ENCODE measurements at regions not wholly inside any gene's neighbourhood (a gene's known extent, or its start where the extent isn't known, plus 50 kb on each side); places are given as distances from the start of the nearest gene placed in this dataset.

- no peak overlapping the region for H3K9ac ChIP-seq (ENCODE audit: extremely low read depth, low read length, poor library complexity, severe bottlenecking)
- no peaks in the 10 kb centered on the region for H3K4me1 ChIP-seq (ENCODE audit: control insufficient read depth, insufficient read depth, low read length)
- TF ChIP-seq, protein P1, sequence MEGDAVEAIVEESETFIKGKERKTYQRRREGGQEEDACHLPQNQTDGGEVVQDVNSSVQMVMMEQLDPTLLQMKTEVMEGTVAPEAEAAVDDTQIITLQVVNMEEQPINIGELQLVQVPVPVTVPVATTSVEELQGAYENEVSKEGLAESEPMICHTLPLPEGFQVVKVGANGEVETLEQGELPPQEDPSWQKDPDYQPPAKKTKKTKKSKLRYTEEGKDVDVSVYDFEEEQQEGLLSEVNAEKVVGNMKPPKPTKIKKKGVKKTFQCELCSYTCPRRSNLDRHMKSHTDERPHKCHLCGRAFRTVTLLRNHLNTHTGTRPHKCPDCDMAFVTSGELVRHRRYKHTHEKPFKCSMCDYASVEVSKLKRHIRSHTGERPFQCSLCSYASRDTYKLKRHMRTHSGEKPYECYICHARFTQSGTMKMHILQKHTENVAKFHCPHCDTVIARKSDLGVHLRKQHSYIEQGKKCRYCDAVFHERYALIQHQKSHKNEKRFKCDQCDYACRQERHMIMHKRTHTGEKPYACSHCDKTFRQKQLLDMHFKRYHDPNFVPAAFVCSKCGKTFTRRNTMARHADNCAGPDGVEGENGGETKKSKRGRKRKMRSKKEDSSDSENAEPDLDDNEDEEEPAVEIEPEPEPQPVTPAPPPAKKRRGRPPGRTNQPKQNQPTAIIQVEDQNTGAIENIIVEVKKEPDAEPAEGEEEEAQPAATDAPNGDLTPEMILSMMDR (conservative IDR thresholded peaks at IDR 0.05): no peak
- H3K4me3 Mint-ChIP-seq: no peak overlapping the region
- peak; percentile 71 for DNase-seq
- H3K36me3 Mint-ChIP-seq (ENCODE audit: low read depth): no peaks in the 10 kb centered on the region
- WGBS, 2 experiments (ENCODE audit: insufficient coverage in 1 of 2, insufficient read length in 1 of 2): 69 to 81% methylated on average over 10 to 14 of the region's 14 CpGs
- peaks cover under 1% of the 10 kb centered on the region for H3K9me3 Mint-ChIP-seq
- no peak overlapping the region for H3K27ac ChIP-seq (ENCODE audit: low read depth, low read length)
- peaks cover under 1% of the 10 kb centered on the region for H3K27me3 Mint-ChIP-seq (ENCODE audit: insufficient read depth)
- no peak overlapping the region for H3K27ac Mint-ChIP-seq
- H3K36me3 ChIP-seq (ENCODE audit: control insufficient read depth, insufficient read depth, low read length): no peaks in the 10 kb centered on the region
- H3K27me3 ChIP-seq (ENCODE audit: control insufficient read depth, insufficient read depth, low read length, poor library complexity, severe bottlenecking): no peaks in the 10 kb centered on the region
- H3K9me3 ChIP-seq (ENCODE audit: control insufficient read depth, low read length): no peaks in the 10 kb centered on the region
- peaks cover 6% of the 10 kb centered on the region for H3K4me1 Mint-ChIP-seq
- H3K4me3 ChIP-seq (ENCODE audit: low read length): no peak overlapping the region
Observed at GRCh38 chr3:194231929-194232832, 96.2 kb downstream of the HES1 start.

DNA sequence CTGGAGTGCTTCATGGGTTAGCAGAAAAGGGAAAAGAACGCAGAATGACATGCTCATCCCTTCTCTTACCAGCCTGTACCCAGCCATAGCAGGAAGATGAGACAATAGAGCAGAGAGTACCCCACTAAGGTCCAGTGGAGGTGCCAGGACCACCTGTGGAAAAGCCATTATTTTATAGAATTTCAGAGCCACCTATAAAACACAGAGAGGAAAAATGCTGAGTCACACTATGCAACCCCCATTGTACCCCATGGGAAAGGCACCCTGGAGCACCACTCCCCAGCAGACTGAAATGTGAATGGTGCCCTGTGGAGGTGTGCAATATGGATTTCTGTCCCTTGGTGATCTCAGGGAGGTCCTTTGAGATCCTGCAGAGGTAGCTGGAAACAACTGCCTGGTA is 97.2 kb downstream of the HES1 start:
- H3K9ac ChIP-seq (ENCODE audit: extremely low read depth, low read length, poor library complexity, severe bottlenecking): no peak overlapping the region
- no peaks in the 10 kb centered on the region for H3K27me3 Mint-ChIP-seq (ENCODE audit: insufficient read depth)
- H3K9me3 Mint-ChIP-seq: no peaks in the 10 kb centered on the region
- no peaks in the 10 kb centered on the region for H3K9me3 ChIP-seq (ENCODE audit: control insufficient read depth, low read length)
- H3K4me3 Mint-ChIP-seq: no peak overlapping the region
- H3K36me3 Mint-ChIP-seq (ENCODE audit: low read depth): no peaks in the 10 kb centered on the region
- H3K4me1 Mint-ChIP-seq: peaks cover 6% of the 10 kb centered on the region
- no peaks in the 10 kb centered on the region for H3K4me1 ChIP-seq (ENCODE audit: control insufficient read depth, insufficient read depth, low read length)
- no peaks in the 10 kb centered on the region for H3K27me3 ChIP-seq (ENCODE audit: control insufficient read depth, insufficient read depth, low read length, poor library complexity, severe bottlenecking)
- no peak overlapping the region for H3K4me3 ChIP-seq (ENCODE audit: low read length)
- 92% methylated on average over 1 of the region's 1 CpG; no CpG with 5 or more reads in 1 of the 2 experiments for WGBS, 2 experiments (ENCODE audit: insufficient coverage in 1 of 2, insufficient read length in 1 of 2)
- H3K27ac ChIP-seq (ENCODE audit: low read depth, low read length): no peak overlapping the region
- H3K27ac Mint-ChIP-seq: no peak overlapping the region
- no peak for DNase-seq
- TF ChIP-seq, protein P1 (conservative IDR thresholded peaks at IDR 0.05): no peak
- H3K36me3 ChIP-seq (ENCODE audit: control insufficient read depth, insufficient read depth, low read length): no peaks in the 10 kb centered on the region

DNA sequence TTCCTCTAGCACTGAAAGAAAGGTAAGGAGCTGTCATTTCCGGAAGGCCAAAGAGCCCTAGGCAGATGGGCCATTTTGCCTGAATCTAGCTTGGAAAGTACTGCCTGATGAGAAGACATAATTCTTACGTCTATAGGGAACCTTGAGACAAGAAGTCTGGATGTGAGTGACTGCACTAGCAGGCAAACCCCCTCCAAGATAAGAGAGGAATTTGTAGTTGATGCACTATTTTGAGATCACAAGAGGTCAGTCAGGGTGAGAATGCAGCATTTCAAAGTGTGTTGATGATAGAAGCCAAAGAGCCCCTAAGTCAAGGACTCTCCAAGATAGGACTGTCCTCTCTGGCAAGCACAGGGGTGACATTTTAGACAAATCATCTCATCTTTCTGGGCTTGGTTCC is 99.2 kb downstream of the HES1 start:
- Mint-ChIP-seq H3K9me3 (no peaks in the 10 kb centered on the region), H3K36me3 (ENCODE audit: low read depth) (no peaks in the 10 kb centered on the region), H3K4me3 (no peak overlapping the region), H3K4me1 (peaks cover 6% of the 10 kb centered on the region), H3K27me3 (ENCODE audit: insufficient read depth) (no peaks in the 10 kb centered on the region), H3K27ac (no peak overlapping the region)
- H3K27ac ChIP-seq (ENCODE audit: low read depth, low read length): no peak overlapping the region
- no peak overlapping the region for H3K4me3 ChIP-seq (ENCODE audit: low read length)
- H3K4me1 ChIP-seq (ENCODE audit: control insufficient read depth, insufficient read depth, low read length): no peaks in the 10 kb centered on the region
- H3K36me3 ChIP-seq (ENCODE audit: control insufficient read depth, insufficient read depth, low read length): no peaks in the 10 kb centered on the region
- TF ChIP-seq, protein P1 (conservative IDR thresholded peaks at IDR 0.05): no peak
- no peaks in the 10 kb centered on the region for H3K9me3 ChIP-seq (ENCODE audit: control insufficient read depth, low read length)
- DNase-seq: no peak
- 88 to 93% methylated on average over 2 of the region's 2 CpGs for WGBS, 2 experiments (ENCODE audit: insufficient coverage in 1 of 2, insufficient read length in 1 of 2)
- H3K9ac ChIP-seq (ENCODE audit: extremely low read depth, low read length, poor library complexity, severe bottlenecking): no peak overlapping the region
- no peaks in the 10 kb centered on the region for H3K27me3 ChIP-seq (ENCODE audit: control insufficient read depth, insufficient read depth, low read length, poor library complexity, severe bottlenecking)
